ENCODE measurements at regions not wholly inside any gene's neighbourhood (a gene's known extent, or its start where the extent isn't known, plus 50 kb on each side); places are given as distances from the start of the nearest gene placed in this dataset.
"Not testable (repeated sequence)": the region's sequence is repeated elsewhere in the genome, so short reads cannot be mapped to it uniquely, and the experiment has no call there.

GRCh38 chr17:31746884-31747495 lies 112.1 kb downstream of the COPRS start:
- no peak for DNase-seq

DNA sequence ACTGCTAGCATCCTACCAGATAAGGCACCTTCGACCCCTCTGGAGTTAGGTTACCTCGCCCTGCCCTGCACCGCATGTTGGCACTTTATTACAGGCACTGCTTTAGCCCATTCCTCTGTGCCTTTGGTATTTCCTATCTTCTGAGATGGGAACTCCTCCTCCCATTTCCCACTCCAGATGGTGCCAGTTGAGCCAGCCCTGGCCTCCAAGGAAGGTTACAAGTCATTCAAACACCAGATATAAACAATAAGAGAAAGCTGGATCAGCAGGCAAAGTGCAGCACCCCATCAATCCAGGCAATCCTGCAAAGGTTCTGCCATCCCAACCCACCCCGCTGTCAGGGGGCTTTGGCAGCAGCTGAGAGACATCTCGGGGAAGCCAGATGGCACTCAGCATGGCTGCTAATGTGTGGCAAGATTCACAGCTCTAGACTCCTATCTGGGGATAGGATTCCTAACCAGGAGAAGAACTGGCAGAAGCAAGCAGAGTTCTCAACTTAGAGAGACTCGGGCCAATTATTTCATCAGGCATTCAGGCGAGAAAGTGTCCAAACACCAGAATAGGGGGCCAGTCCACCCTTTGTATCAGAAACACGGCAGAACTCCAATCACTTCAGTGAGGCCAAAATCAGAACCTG lies 113.0 kb downstream of the COPRS start:
- no peak for DNase-seq

GRCh38 chr17:31744511-31744951 lies 114.5 kb downstream of the COPRS start:
- DNase-seq = no peak

GRCh38 chr17:31743797-31744196 lies 115.2 kb downstream of the COPRS start:
- no peak for DNase-seq

- DNase-seq = no peak
Measured at GRCh38 chr17:31741371-31741770, 117.7 kb downstream of the COPRS start.

DNA sequence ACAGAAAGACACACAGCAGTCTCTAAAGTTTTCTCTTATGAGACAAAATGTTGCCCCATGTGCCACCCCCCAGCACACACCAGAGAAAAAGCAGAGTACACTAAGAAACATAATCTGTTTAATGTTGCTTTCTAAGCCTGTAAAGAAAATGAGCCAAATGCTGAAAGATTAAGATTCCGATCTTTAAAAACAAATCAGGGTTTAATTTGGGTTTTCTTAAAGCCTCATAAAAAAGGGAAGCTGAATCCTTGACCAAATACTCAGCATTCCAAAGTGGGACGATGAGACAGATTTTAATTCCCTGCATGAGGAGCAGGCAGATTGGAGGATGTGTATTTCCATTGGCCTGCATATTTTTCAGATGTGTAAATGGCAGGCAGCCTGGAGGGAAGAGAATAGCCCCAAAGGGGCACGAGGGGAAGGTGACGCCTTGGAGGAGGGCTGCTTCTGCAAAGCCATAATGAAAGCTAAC lies 118.4 kb downstream of the COPRS start:
- DNase-seq = no peak

GRCh38 chr17:31738996-31739699 lies 119.9 kb downstream of the COPRS start:
- DNase-seq = no peak

GRCh38 chr17:31738488-31738887 lies 120.6 kb downstream of the COPRS start:
- no peak for DNase-seq

DNA sequence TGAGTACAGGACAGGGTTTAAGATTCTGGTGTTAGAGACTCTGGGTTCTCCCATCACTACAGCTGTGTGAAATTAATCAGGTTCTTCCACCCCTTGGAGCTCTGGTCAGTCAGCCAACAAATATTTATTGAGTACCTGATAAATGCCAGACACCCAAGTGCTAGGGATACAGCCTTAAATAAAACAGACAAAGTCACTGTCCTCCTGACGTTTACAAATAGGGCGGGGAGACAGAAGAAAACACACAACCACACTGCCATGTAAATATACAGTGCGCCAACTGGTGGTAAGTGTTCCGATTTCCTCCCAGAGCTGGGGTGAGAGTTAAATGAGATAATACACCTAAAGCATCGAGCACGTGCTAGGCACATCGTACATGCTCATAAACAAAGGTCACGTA lies 121.0 kb downstream of the COPRS start:
- DNase-seq = no peak

DNA sequence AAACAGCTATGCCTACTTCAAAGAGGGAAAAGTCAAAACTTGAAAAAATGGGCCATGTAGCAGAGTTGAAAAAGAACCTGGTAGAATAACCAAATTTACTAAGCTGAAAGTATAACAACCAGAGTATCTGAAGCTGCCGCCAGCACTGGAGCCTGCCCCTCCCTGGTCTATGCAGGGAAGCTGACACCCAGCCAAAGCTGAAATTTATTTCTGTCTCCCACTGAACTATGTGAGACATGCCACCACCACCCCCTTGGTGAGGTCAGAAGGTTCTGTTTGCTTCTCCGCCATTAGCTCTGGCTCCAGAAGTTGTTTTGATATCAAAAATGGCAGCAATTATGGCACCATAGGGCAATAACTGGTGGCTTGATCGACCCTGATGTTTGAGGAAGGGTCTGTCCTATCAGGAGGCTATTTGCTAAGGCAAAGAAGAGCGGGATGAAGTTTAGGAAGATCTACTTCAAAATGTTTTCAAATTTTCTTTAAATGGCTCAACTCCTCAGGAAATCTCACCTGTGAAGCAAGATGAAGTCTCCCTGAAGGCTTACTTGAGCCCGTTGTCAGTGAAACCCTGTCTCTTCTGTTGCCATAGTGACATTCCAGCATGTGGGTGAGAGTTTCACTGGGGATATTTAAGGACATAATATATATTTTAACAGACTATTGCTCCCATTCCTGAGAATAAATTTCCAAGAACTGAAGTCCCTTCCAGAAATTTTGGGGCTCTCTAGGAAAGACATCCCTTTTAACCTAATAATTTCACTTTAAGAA lies 122.0 kb downstream of the COPRS start:
- no peak for DNase-seq

DNA sequence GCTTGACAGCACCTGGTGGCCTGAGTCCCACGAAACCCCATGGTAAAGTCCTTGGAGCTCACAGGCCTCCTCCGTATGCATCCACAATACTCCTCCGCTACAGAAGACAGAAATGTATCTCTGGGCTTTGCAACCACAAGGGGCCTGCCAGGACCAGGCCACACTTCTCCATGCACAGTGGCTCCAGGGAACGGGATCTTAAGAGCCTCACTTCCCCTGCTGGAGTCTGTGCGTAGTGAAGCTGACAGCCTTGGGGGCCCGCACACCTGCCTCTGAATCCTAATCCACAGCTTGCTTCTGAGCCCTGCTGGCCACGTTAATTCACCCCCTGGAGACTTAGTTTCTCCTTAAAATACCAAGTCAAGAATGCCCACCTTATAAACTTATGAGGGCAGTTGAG lies 125.7 kb downstream of the COPRS start:
- no peak for DNase-seq

DNA sequence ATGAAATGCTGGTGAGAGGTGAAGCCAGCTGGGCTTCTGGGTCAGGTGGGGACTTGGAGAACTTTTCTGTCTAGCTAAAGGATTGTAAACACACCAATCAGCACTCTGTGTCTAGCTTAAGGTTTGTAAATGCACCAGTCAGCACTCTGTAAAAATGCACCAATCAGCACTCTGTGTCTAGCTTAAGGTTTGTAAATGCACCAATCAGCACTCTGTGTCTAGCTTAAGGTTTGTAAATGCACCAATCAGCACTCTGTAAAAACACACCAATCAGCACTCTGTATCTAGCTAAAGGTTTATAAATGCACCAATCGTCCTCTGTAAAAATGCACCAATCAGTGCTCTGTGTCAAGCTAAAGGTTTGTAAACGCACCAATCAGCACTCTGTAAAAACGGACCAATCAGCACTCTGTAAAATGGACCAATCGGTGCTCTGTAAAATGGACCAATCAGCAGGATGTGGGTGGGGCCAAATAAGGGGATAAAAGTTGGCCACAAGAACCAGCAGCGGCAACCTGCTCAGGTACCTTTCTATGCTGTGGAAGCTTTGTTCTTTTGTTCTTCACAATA lies 127.4 kb downstream of the COPRS start:
- DNase-seq = not testable (repeated sequence)

DNA sequence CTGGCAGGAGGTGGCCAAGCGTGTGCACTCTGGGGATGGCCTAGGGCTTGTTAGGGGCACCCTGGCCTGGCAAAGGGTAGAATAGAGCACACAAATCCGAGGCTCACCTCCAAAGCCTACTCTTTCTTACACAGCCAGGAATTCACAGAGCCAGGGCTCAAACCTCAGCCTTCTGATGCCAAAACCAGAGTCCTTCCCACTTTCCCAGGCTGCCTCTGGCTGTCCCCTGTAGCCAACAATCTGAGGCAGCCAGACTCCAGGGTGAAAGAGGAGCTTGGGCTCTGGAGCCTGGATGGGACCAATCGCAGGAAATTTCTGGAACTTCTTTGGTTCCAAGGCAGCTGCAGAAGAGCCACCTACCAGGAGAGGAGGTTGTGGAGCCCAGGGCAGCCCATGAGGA lies 127.9 kb downstream of the COPRS start:
- DNase-seq = no peak

- DNase-seq = no peak
Measured at GRCh38 chr17:31726980-31727427, 132.0 kb downstream of the COPRS start.

DNA sequence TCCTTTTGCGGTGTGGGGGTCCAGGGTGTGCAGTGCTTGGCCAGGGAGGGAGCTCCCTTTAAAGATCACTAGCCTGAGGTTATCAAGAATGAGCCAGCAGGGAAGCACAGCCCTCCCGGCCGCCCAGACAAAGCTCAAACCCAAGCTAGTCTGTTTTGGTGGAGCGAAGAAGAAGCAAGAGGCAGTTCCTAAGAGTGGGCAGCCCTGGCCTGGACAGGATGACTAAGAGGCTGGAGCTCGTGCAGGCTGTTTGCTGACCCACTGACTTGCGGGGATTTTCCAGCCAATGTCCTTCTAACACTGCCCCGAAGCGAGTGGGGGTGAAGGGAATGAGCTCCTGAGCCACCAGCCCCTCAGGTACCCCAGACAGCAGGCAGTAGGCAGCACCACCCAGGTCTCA lies 134.4 kb downstream of the COPRS start:
- DNase-seq = no peak

- no peak for DNase-seq
Measured at GRCh38 chr17:31724026-31724425, 135.0 kb downstream of the COPRS start.

DNA sequence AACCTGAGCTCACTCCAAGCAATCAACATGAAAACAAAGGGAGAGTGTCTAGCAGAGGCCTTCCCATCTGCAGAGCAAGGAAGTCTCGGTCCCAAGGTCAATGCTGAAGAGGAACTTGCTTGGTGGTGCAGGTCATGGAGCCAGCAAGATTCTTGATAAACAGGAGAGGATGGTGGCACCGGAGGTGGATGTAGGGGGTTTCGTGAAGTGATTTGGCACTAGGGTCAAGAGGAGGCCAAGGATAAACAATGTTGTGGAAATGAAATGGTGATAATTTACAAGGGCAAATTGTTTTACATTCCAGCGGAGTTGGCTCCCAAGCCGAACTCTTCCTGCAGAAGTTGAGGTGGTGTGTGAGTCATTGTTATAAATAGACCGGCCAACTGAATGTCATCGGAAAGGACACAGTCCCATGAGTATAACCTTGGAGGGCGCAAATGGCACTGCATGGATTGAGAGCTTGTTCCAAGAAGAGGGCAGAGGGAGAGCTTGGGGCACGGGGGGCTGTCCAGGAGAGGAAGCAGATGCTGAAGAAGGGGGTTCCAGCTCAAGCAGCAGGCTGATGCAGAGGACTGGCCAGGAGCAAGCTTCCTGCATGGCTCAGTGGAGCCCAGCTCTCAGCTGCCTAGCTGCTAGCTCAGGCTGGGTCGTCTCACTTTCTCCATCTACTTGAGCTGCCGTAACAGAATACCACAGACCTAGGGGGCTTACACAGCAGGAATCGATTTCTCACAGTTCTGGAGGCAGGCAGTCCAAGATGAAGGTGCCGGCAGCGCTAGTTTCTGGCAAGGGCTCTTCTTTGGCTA lies 136.6 kb downstream of the COPRS start:
- DNase-seq = no peak

GRCh38 chr17:31721291-31722025 lies 137.6 kb downstream of the COPRS start:
- no peak for DNase-seq

- not testable (repeated sequence) for DNase-seq
Measured at GRCh38 chr17:31717251-31717650, 141.8 kb downstream of the COPRS start.

GRCh38 chr17:31715446-31715845 lies 143.6 kb downstream of the COPRS start:
- no peak for DNase-seq

DNA sequence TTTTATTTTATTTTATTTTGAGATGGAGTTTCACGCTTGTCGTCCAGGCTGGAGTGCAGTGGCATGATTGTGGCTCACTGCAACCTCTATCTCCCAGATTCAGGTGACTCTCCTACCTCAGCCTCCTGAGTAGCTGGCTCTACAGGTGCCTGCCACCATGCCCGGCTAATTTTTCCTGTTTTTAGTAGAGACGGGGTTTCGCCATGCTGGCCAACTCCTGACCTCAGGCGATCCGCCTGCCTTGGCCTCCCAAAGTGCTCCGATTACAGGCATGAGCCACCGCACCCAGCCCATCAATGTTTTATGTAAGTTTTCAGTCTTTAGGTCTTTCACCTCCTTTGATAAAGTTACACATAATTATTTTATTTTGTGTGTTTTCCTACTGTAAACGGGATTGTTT lies 154.6 kb downstream of the COPRS start:
- DNase-seq = no peak

Data from 8988T (cell line).